H7 (cell line): ENCODE measurements at regions not wholly inside any gene's neighbourhood (a gene's known extent, or its start where the extent isn't known, plus 50 kb on each side); places are given as distances from the start of the nearest gene placed in this dataset.
"Not testable (repeated sequence)": the region's sequence is repeated elsewhere in the genome, so short reads cannot be mapped to it uniquely, and the experiment has no call there.

Experiments used
- DNase-seq: peaks from one replicate; pipeline ENCODE4 v3.0.0; 2012
- H3K27me3 ChIP-seq: 2 replicates; pipeline ENCODE4 v1.6.0; 2011; ENCODE audit warnings: mild to moderate bottlenecking, low read length; ENCODE audit not compliant: control insufficient read depth, insufficient read depth
- H3K36me3 ChIP-seq: replicated peaks from 2 replicates; pipeline ENCODE4 v1.5.1; 2011; ENCODE audit warnings: low read length; ENCODE audit not compliant: control insufficient read depth, insufficient read depth
- H3K4me3 ChIP-seq: 2 replicates; pipeline ENCODE4 v1.5.1; 2011; ENCODE audit warnings: low read depth, mild to moderate bottlenecking, control low read depth, low read length, moderate library complexity; ENCODE audit not compliant: insufficient read depth

- H3K36me3 ChIP-seq, result no peaks in the 10 kb centered on the region
- no peak overlapping the region for H3K4me3 ChIP-seq
- DNase-seq, result no peak
- no peaks in the 10 kb centered on the region for H3K27me3 ChIP-seq
Measured at GRCh38 chr6:40674170-40674569, 87.0 kb upstream of the LRFN2 start.

GRCh38 chr6:40672087-40672486 lies 84.9 kb upstream of the LRFN2 start:
- Histone ChIP-seq H3K27me3 (no peaks in the 10 kb centered on the region), H3K36me3 (no peaks in the 10 kb centered on the region), H3K4me3 (no peak overlapping the region)
- DNase-seq, result peak; percentile 62

- H3K4me3 ChIP-seq, result no peak overlapping the region
- no peaks in the 10 kb centered on the region for H3K27me3 ChIP-seq
- DNase-seq, result no peak
- no peaks in the 10 kb centered on the region for H3K36me3 ChIP-seq
Measured at GRCh38 chr6:40671694-40672050, 84.5 kb upstream of the LRFN2 start.

GRCh38 chr6:40671001-40671693 lies 84.0 kb upstream of the LRFN2 start:
- Histone ChIP-seq H3K27me3 (no peaks in the 10 kb centered on the region), H3K4me3 (no peak overlapping the region), H3K36me3 (no peaks in the 10 kb centered on the region)
- DNase-seq, result no peak

- Histone ChIP-seq H3K4me3 (no peak overlapping the region), H3K27me3 (no peaks in the 10 kb centered on the region), H3K36me3 (no peaks in the 10 kb centered on the region)
- no peak for DNase-seq
Measured at GRCh38 chr6:40669343-40669742, 82.2 kb upstream of the LRFN2 start.

GRCh38 chr6:40668203-40668602 lies 81.0 kb upstream of the LRFN2 start:
- no peak for DNase-seq
- Histone ChIP-seq H3K4me3 (no peak overlapping the region), H3K36me3 (no peaks in the 10 kb centered on the region), H3K27me3 (no peaks in the 10 kb centered on the region)

- Histone ChIP-seq H3K27me3 (no peaks in the 10 kb centered on the region), H3K4me3 (no peak overlapping the region), H3K36me3 (no peaks in the 10 kb centered on the region)
- DNase-seq, result no peak
Measured at GRCh38 chr6:40666530-40666929, 79.4 kb upstream of the LRFN2 start.

- Histone ChIP-seq H3K27me3 (no peaks in the 10 kb centered on the region), H3K36me3 (no peaks in the 10 kb centered on the region), H3K4me3 (no peak overlapping the region)
- DNase-seq, result no peak
Measured at GRCh38 chr6:40661726-40662125, 74.6 kb upstream of the LRFN2 start.

GRCh38 chr6:40656772-40657171 lies 69.6 kb upstream of the LRFN2 start:
- DNase-seq, H3K4me3 ChIP-seq, H3K27me3 ChIP-seq, H3K36me3 ChIP-seq: not testable (repeated sequence)

GRCh38 chr6:40654828-40655227 lies 67.7 kb upstream of the LRFN2 start:
- no peak for DNase-seq
- Histone ChIP-seq H3K27me3 (no peaks in the 10 kb centered on the region), H3K36me3 (no peaks in the 10 kb centered on the region), H3K4me3 (no peak overlapping the region)

- H3K4me3 ChIP-seq, result no peak overlapping the region
Measured at GRCh38 chr6:40645043-40645442, 57.9 kb upstream of the LRFN2 start.

GRCh38 chr6:40642837-40643236 lies 55.7 kb upstream of the LRFN2 start:
- no peaks in the 10 kb centered on the region for H3K36me3 ChIP-seq
- DNase-seq, result no peak
- H3K4me3 ChIP-seq, result no peak overlapping the region
- no peaks in the 10 kb centered on the region for H3K27me3 ChIP-seq

More at GRCh38 chr6:40645043-40645442, 57.9 kb upstream of the LRFN2 start:
- DNase-seq, result no peak
- no peaks in the 10 kb centered on the region for H3K36me3 ChIP-seq
- no peaks in the 10 kb centered on the region for H3K27me3 ChIP-seq

- DNase-seq, result no peak
- H3K4me3 ChIP-seq, result no peak overlapping the region
- no peaks in the 10 kb centered on the region for H3K36me3 ChIP-seq
- H3K27me3 ChIP-seq, result no peaks in the 10 kb centered on the region
Measured at GRCh38 chr6:40642190-40642589, 55.0 kb upstream of the LRFN2 start.

- Histone ChIP-seq H3K36me3 (no peaks in the 10 kb centered on the region), H3K4me3 (no peak overlapping the region), H3K27me3 (no peaks in the 10 kb centered on the region)
- no peak for DNase-seq
Measured at GRCh38 chr6:40640599-40641227, 53.5 kb upstream of the LRFN2 start.
